Testis (tissue), 2 donors: ENCODE measurements at regions not wholly inside any gene's neighbourhood (a gene's known extent, or its start where the extent isn't known, plus 50 kb on each side); places are given as distances from the start of the nearest gene placed in this dataset.

Source experiments
- DNase-seq: peaks from one replicate; pipeline ENCODE4 v3.0.0-alpha.2; 2019
- H3K27ac ChIP-seq, 2 donors: fragments of 200-600 bp; sonication (generic); one replicate each; pipeline ENCODE4 v1.5.1; 2019
- H3K27me3 ChIP-seq: fragments of 200-600 bp; sonication (generic); one replicate; pipeline ENCODE4 v1.5.1; 2019
- H3K36me3 ChIP-seq: fragments of 200-600 bp; sonication (generic); one replicate; pipeline ENCODE4 v1.5.1; 2017; ENCODE audit warnings: low read depth; ENCODE audit errors: missing control alignments
- H3K4me1 ChIP-seq: fragments of 200-600 bp; sonication (generic); one replicate; pipeline ENCODE4 v1.5.1; 2019
- H3K4me3 ChIP-seq, 2 donors: fragments of 200-600 bp; sonication (generic); one replicate each; pipeline ENCODE4 v1.5.1; 2017 to 2019
- H3K9me3 ChIP-seq: fragments of 200-600 bp; sonication (generic); one replicate; pipeline ENCODE4 v1.5.1; 2017
- POLR2A ChIP-seq: fragments of 450-650 bp; IDR thresholded peaks from one replicate; pipeline ENCODE4 v1.6.1; 2017; ENCODE audit warnings: antibody characterized with exemption, mild to moderate bottlenecking, moderate library complexity
- WGBS, 2 donors: methylation state at CpG; one replicate each; pipeline ENCODE4 v1.1.5; 2018; 5-methylcytosine and 5-hydroxymethylcytosine counted together
- intact Hi-C: fragments of 100-400 bp; cut with DNase I; formaldehyde crosslinking; loops from one replicate; pipeline ENCODE4 v1.15.1; 2023; ENCODE audit warnings: low total_unique reads
- TF ChIP-seq, protein P1 (sequence below), 3 experiments: fragments of 450-650 bp in 2 of 3; fragments of 200-600 bp in 1 of 3; sonication (generic) in 1 of 3; IDR thresholded peaks; one replicate each; pipeline ENCODE4 v1.5.1; 2016 to 2019; ENCODE audit warnings: antibody characterized with exemption in 3 of 3, mild to moderate bottlenecking in 2 of 3, moderate library complexity in 1 of 3

DNA sequence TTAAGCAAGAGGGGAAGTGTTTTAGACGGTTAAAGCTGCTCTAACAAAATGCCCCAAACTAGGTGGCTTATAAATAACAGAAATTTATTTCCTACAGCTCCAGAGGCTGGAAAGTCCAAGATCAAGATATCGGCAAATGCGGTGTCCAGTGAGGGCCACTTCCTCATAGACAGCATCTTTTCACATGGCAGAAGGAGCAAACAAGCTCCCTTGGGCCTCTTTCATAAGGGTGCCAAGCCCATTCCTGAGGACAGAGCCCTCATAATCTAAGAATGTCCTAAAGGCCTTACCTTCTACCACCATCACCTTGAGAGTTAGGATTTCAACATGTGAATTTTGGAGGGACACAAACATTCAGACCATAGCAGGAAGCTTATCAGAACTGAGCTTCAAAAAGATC, 57.3 kb upstream of the PPP1CB start:
- Histone ChIP-seq H3K36me3 (no peaks in the 10 kb centered on the region), H3K27me3 (no peaks in the 10 kb centered on the region), H3K4me3 (no peak overlapping the region), H3K27ac (no peak overlapping the region), H3K9me3 (no peaks in the 10 kb centered on the region), H3K4me1 (peaks cover 7% of the 10 kb centered on the region)
- WGBS, 2 donors, result 92 to 94% methylated on average over 3 of the region's 3 CpGs
- intact Hi-C loops, result no loop called here
- DNase-seq, result no peak
- TF ChIP-seq, protein P1, sequence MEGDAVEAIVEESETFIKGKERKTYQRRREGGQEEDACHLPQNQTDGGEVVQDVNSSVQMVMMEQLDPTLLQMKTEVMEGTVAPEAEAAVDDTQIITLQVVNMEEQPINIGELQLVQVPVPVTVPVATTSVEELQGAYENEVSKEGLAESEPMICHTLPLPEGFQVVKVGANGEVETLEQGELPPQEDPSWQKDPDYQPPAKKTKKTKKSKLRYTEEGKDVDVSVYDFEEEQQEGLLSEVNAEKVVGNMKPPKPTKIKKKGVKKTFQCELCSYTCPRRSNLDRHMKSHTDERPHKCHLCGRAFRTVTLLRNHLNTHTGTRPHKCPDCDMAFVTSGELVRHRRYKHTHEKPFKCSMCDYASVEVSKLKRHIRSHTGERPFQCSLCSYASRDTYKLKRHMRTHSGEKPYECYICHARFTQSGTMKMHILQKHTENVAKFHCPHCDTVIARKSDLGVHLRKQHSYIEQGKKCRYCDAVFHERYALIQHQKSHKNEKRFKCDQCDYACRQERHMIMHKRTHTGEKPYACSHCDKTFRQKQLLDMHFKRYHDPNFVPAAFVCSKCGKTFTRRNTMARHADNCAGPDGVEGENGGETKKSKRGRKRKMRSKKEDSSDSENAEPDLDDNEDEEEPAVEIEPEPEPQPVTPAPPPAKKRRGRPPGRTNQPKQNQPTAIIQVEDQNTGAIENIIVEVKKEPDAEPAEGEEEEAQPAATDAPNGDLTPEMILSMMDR (IDR thresholded peaks at IDR 0.05), result no peak
- no peak for TF ChIP-seq POLR2A

DNA sequence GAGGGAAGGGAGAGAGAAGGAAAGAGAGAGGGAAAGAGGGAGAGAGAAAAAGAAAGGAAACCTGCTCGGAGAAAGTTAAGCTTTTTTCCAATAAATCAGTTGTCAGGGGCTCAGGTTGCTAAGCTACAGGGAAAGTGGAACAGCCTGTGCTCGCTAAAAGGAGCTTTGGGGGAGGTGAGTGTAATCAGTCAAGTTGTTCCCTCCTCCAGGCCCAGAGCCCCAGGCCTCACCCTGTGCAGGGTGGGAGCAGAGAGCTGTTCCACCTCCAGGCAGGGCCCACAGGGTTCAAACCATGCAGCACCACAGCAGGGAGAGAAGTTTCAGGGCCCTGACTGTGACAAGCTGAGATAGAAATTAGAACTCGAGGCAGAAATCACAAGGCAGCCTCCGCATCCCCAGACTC, 56.4 kb upstream of the PPP1CB start:
- Histone ChIP-seq H3K27ac (peak overlapping the region in 1 of 2 donors; percentile 33), H3K4me3 (no peak overlapping the region), H3K9me3 (no peaks in the 10 kb centered on the region), H3K27me3 (no peaks in the 10 kb centered on the region), H3K4me1 (peaks cover 7% of the 10 kb centered on the region), H3K36me3 (no peaks in the 10 kb centered on the region)
- DNase-seq, result peak; percentile 46
- intact Hi-C loops, result no loop called here
- TF ChIP-seq POLR2A, result no peak
- TF ChIP-seq, protein P1 (IDR thresholded peaks at IDR 0.05), result no peak
- 44 to 49% methylated on average over 2 to 4 of the region's 4 CpGs for WGBS, 2 donors

DNA sequence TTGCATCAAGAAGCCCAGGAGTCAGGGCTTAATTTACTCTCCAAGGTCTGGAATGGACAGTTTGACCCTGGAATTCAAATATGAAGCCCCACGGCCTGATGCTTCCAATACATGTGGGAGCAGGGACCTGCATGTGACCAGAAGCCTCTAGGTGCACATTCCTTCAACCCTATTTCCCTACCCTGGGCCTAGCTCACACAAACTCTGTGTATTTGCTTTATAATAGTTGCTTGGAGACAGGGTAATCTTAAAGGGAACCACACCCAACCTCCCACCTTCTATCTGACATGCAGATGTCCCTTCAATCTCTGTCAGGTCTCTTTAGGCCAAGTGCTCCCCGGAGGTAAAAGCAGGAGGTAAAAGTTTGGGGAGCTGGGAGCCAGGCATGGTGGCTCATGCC, 55.4 kb upstream of the PPP1CB start:
- no peaks in the 10 kb centered on the region for H3K9me3 ChIP-seq
- no peak overlapping the region for H3K27ac ChIP-seq
- no peak for DNase-seq
- no peak overlapping the region for H3K4me3 ChIP-seq
- H3K27me3 ChIP-seq, result no peaks in the 10 kb centered on the region
- TF ChIP-seq POLR2A, result no peak
- TF ChIP-seq, protein P1 (IDR thresholded peaks at IDR 0.05), result no peak
- intact Hi-C loops, result no loop called here
- no peaks in the 10 kb centered on the region for H3K36me3 ChIP-seq
- peaks cover 7% of the 10 kb centered on the region for H3K4me1 ChIP-seq
- WGBS, 2 donors, result 70 to 75% methylated on average over 2 of the region's 2 CpGs

DNA sequence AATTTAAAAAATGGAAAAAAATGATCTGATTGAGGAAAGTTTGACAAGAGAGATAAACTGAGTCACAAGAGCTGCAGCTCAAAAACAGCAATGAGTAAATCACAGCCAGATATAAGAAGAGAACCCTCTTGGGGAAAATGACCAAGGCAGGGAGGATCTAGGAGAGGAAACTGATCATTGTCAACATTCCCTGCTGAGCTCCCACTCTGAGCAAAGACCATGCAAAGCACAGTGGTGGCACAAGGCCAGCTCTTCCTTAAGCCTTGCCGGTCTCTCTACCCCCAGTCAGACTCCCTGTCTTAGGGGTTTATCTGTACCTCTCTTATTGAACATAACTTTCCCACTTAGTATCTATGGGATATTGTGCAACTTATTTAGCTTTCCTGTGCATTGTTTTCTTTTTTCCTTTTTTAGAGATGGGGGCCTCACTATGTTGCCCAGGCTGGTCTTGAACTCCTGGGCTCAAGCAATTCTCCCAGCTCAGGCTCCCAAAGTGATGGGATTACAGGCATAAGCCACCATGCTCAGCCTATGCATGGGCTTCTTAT, 54.0 kb upstream of the PPP1CB start:
- Histone ChIP-seq H3K4me3 (no peak overlapping the region), H3K4me1 (peaks cover 12% of the 10 kb centered on the region), H3K27ac (no peak overlapping the region), H3K9me3 (no peaks in the 10 kb centered on the region), H3K36me3 (no peaks in the 10 kb centered on the region), H3K27me3 (no peaks in the 10 kb centered on the region)
- 55 to 67% methylated on average over 1 of the region's 1 CpG for WGBS, 2 donors
- TF ChIP-seq POLR2A, result no peak
- intact Hi-C loops, result no loop called here
- no peak for DNase-seq

DNA sequence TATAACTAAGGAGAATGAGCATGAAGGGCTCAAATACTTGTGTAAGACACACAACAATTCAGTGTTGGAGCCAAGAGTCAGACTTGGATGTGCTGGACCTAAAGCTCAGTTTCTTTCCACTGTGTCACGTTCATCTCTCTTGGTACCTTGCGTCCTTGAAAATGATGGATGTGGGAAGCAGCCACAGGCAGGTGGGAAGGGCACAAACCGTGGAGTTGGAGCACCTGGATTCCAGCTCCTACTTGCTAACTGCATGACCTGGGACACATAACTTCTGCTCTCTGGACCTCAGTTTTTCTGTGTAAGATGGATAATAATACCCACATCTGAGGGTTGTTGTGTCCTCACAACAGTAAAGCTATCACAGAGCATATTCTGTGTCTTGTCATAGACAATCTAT, 53.1 kb upstream of the PPP1CB start:
- no peaks in the 10 kb centered on the region for H3K9me3 ChIP-seq
- WGBS, 2 donors, result 75 to 90% methylated on average over 3 of the region's 3 CpGs
- intact Hi-C loops, result no loop called here
- H3K4me3 ChIP-seq, result no peak overlapping the region
- peaks cover 12% of the 10 kb centered on the region for H3K4me1 ChIP-seq
- no peak overlapping the region for H3K27ac ChIP-seq
- H3K27me3 ChIP-seq, result no peaks in the 10 kb centered on the region
- no peaks in the 10 kb centered on the region for H3K36me3 ChIP-seq
- DNase-seq, result no peak
- TF ChIP-seq, protein P1 (IDR thresholded peaks at IDR 0.05), result no peak
- TF ChIP-seq POLR2A, result no peak
